ENCODE measurements at regions not wholly inside any gene's neighbourhood (a gene's known extent, or its start where the extent isn't known, plus 50 kb on each side); places are given as distances from the start of the nearest gene placed in this dataset.

DNA sequence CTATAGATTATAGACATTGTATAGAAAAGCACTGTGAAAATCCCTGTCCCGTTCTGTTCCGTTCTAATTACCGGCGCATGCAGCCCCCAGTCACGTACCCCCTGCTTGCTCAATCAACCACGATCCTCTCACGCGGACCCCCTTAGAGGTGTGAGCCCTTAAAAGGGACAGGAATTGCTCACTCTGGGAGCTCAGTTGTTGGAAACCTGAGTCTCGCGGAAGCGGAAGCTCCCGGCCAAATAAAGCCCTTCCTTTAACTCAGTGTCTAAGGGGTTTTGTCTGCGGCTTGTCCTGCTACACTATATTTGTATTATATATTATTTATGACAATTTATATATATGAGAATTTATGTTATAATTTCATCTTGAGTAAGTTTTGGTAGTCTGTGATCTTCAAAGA is 213.6 kb upstream of the AMIGO2 start:
- TF ChIP-seq POLR2AphosphoS5 (IDR thresholded peaks at IDR 0.05; ENCODE audit: low read depth, low read length) = no peak
- TF ChIP-seq REST (IDR thresholded peaks at IDR 0.05; ENCODE audit: insufficient read depth in 1 of 2, low read depth in 2 of 2, low read length in 2 of 2) = no peak
- TF ChIP-seq TAF1 (IDR thresholded peaks at IDR 0.05; ENCODE audit: borderline replicate concordance, insufficient read depth, low read length) = no peak
- no peak for TF ChIP-seq SIN3A (IDR thresholded peaks at IDR 0.05; ENCODE audit: borderline replicate concordance, insufficient read depth, low read length)
